K562 (cell line): ENCODE measurements at regions not wholly inside any gene's neighbourhood (a gene's known extent, or its start where the extent isn't known, plus 50 kb on each side); places are given as distances from the start of the nearest gene placed in this dataset.
"Not testable (repeated sequence)": the region's sequence is repeated elsewhere in the genome, so short reads cannot be mapped to it uniquely, and the experiment has no call there.

Source experiments
- BRD9 ChIP-seq: fragments of 450-650 bp; IDR thresholded peaks from 2 replicates; pipeline ENCODE4 v1.6.1; 2018; ENCODE audit warnings: low read depth; ENCODE audit not compliant: partially characterized antibody
- CREB1 ChIP-seq, 2 experiments: sonication (generic) in 1 of 2; formaldehyde crosslinking in 1 of 2; IDR thresholded peaks; 2 replicates each; pipeline versions ENCODE4 v1.6.1 to v1.8.0; 2012 to 2022; ENCODE audit warnings: inconsistent platforms in 1 of 2, mild to moderate bottlenecking in 1 of 2, missing genetic modification reagents in 1 of 2, moderate library complexity in 1 of 2
- ELF4 ChIP-seq: fragments of 450-650 bp; formaldehyde crosslinking; IDR thresholded peaks from 2 replicates; pipeline ENCODE4 v1.4.0; 2022; ENCODE audit warnings: missing genetic modification characterization
- FIP1L1 ChIP-seq: fragments of 200-400 bp; formaldehyde crosslinking; IDR thresholded peaks from 2 replicates; pipeline ENCODE4 v1.6.1; 2018; ENCODE audit warnings: mild to moderate bottlenecking, low read depth, low read length; ENCODE audit not compliant: poor library complexity, severe bottlenecking
- HDAC3 ChIP-seq: fragments of 450-650 bp; IDR thresholded peaks from 2 replicates; pipeline ENCODE4 v1.6.1; 2018; ENCODE audit warnings: borderline replicate concordance, mild to moderate bottlenecking, moderate library complexity; ENCODE audit not compliant: partially characterized antibody
- MYNN ChIP-seq, 2 experiments: sonication (generic); formaldehyde crosslinking in 1 of 2; IDR thresholded peaks; 2 replicates each; pipeline versions ENCODE4 v1.5.0 to v1.6.1; 2016 to 2020; ENCODE audit warnings: antibody characterized with exemption in 1 of 2, missing genetic modification reagents in 1 of 2
- NCOR1 ChIP-seq: fragments of 450-650 bp; IDR thresholded peaks from 2 replicates; pipeline ENCODE4 v1.6.1; 2016; ENCODE audit warnings: mild to moderate bottlenecking, moderate library complexity
- PML ChIP-seq: IDR thresholded peaks from 2 replicates; pipeline ENCODE4 v1.6.1; 2012; ENCODE audit warnings: low read length, inconsistent platforms
- POLR2AphosphoS5 ChIP-seq: IDR thresholded peaks from 2 replicates; pipeline ENCODE4 v1.6.1; 2011; ENCODE audit warnings: mild to moderate bottlenecking, low read depth, low read length, moderate library complexity; ENCODE audit not compliant: control insufficient read depth, insufficient read depth
- ZNF668 ChIP-seq: fragments of 250-450 bp; sonication (Bioruptor Pico); IDR thresholded peaks from 2 replicates; pipeline ENCODE4 v1.8.0; 2022; ENCODE audit warnings: mild to moderate bottlenecking, inconsistent platforms
- TF ChIP-seq, protein P1 (sequence below), 2 experiments: fragments of 450-650 bp; IDR thresholded peaks; 2 replicates each; pipeline ENCODE4 v1.6.1; 2018; ENCODE audit warnings: mild to moderate bottlenecking in 2 of 2, low read depth in 1 of 2; ENCODE audit not compliant: partially characterized antibody in 2 of 2
- TF ChIP-seq, protein P2 (sequence below): fragments of 250-450 bp; sonication (Bioruptor Pico); IDR thresholded peaks from 2 replicates; pipeline ENCODE4 v1.5.0; 2020; ENCODE audit warnings: mild to moderate bottlenecking
- TF ChIP-seq, protein P3 (sequence below): fragments of 450-650 bp; IDR thresholded peaks from 2 replicates; pipeline ENCODE4 v1.6.1; 2018; ENCODE audit not compliant: partially characterized antibody
- TF ChIP-seq, protein P4 (sequence below): fragments of 250-450 bp; sonication (Bioruptor Pico); IDR thresholded peaks from 2 replicates; pipeline ENCODE4 v1.5.0; 2022; ENCODE audit warnings: mild to moderate bottlenecking

DNA sequence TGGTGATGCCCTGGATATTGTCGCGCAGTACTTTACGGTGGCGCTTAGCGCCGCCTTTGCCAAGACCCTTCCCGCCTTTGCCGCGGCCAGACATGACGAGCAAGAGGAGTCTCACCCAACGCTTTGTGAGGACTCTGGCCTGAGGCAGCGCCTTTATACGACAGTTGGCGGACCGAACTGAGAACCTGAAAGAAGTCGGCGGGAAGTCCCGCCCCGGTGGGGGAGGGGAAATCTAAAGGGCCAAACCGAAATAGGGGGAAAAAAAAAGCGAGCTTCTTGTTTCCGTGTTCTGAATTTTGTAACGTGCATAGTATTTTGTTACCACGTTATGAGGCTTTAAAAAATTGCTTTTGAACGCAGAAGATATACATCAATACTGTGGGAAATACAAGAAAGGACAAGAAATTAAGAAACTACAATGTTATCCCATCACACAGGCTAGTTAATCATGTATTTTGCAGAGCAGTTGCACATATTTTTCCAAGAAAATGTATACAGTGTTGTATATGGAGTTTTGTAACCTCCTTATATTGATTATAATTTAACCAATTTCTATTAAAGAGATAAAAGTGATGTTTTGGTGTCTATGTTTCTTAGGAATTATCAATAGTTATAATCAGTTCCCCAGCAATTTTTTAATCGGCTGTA, 80.6 kb downstream of the OR2B2 start (continued):
- TF ChIP-seq, protein P1, sequence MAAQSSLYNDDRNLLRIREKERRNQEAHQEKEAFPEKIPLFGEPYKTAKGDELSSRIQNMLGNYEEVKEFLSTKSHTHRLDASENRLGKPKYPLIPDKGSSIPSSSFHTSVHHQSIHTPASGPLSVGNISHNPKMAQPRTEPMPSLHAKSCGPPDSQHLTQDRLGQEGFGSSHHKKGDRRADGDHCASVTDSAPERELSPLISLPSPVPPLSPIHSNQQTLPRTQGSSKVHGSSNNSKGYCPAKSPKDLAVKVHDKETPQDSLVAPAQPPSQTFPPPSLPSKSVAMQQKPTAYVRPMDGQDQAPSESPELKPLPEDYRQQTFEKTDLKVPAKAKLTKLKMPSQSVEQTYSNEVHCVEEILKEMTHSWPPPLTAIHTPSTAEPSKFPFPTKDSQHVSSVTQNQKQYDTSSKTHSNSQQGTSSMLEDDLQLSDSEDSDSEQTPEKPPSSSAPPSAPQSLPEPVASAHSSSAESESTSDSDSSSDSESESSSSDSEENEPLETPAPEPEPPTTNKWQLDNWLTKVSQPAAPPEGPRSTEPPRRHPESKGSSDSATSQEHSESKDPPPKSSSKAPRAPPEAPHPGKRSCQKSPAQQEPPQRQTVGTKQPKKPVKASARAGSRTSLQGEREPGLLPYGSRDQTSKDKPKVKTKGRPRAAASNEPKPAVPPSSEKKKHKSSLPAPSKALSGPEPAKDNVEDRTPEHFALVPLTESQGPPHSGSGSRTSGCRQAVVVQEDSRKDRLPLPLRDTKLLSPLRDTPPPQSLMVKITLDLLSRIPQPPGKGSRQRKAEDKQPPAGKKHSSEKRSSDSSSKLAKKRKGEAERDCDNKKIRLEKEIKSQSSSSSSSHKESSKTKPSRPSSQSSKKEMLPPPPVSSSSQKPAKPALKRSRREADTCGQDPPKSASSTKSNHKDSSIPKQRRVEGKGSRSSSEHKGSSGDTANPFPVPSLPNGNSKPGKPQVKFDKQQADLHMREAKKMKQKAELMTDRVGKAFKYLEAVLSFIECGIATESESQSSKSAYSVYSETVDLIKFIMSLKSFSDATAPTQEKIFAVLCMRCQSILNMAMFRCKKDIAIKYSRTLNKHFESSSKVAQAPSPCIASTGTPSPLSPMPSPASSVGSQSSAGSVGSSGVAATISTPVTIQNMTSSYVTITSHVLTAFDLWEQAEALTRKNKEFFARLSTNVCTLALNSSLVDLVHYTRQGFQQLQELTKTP (IDR thresholded peaks at IDR 0.05; ENCODE audit: low read depth in 1 of 2, partially characterized antibody in 2 of 2), result peak in 1 of 2 experiments; percentile 71
- TF ChIP-seq, protein P2, sequence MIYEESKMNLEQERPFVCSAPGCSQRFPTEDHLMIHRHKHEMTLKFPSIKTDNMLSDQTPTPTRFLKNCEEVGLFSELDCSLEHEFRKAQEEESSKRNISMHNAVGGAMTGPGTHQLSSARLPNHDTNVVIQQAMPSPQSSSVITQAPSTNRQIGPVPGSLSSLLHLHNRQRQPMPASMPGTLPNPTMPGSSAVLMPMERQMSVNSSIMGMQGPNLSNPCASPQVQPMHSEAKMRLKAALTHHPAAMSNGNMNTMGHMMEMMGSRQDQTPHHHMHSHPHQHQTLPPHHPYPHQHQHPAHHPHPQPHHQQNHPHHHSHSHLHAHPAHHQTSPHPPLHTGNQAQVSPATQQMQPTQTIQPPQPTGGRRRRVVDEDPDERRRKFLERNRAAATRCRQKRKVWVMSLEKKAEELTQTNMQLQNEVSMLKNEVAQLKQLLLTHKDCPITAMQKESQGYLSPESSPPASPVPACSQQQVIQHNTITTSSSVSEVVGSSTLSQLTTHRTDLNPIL, result 0 out of 2 replicates have a peak, but pooled peaks have one; percentile 37
- TF ChIP-seq MYNN (IDR thresholded peaks at IDR 0.05), result 0 out of 2 replicates have a peak, but pooled peaks have one; percentile 16
- TF ChIP-seq MYNN, CREB1 (CRISPR knock-in tag; IDR thresholded peaks at IDR 0.05): not testable (repeated sequence)
- peak; percentile 63 for TF ChIP-seq PML
- TF ChIP-seq ZNF668 (CRISPR knock-in tag), result peak; percentile 51; the same call in 1 of the 2 replicates
- peak; percentile 32 for TF ChIP-seq HDAC3
- peak; percentile 52; the same call in 1 of the 2 replicates for TF ChIP-seq NCOR1
- 0 out of 2 replicates have a peak, but pooled peaks have one; percentile 16 for TF ChIP-seq ELF4 (CRISPR knock-in tag)
- TF ChIP-seq, protein P3, sequence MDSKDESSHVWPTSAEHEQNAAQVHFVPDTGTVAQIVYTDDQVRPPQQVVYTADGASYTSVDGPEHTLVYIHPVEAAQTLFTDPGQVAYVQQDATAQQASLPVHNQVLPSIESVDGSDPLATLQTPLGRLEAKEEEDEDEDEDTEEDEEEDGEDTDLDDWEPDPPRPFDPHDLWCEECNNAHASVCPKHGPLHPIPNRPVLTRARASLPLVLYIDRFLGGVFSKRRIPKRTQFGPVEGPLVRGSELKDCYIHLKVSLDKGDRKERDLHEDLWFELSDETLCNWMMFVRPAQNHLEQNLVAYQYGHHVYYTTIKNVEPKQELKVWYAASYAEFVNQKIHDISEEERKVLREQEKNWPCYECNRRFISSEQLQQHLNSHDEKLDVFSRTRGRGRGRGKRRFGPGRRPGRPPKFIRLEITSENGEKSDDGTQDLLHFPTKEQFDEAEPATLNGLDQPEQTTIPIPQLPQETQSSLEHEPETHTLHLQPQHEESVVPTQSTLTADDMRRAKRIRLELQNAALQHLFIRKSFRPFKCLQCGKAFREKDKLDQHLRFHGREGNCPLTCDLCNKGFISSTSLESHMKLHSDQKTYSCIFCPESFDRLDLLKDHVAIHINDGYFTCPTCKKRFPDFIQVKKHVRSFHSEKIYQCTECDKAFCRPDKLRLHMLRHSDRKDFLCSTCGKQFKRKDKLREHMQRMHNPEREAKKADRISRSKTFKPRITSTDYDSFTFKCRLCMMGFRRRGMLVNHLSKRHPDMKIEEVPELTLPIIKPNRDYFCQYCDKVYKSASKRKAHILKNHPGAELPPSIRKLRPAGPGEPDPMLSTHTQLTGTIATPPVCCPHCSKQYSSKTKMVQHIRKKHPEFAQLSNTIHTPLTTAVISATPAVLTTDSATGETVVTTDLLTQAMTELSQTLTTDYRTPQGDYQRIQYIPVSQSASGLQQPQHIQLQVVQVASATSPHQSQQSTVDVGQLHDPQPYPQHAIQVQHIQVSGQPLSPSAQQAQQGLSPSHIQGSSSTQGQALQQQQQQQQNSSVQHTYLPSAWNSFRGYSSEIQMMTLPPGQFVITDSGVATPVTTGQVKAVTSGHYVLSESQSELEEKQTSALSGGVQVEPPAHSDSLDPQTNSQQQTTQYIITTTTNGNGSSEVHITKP, result peak; percentile 57
- peak; percentile 80 for TF ChIP-seq BRD9
- TF ChIP-seq POLR2AphosphoS5, result peak; percentile 36; the same call in 1 of the 2 replicates
- peak; percentile 36; the same call in 1 of the 2 replicates for TF ChIP-seq CREB1 (IDR thresholded peaks at IDR 0.05)
- TF ChIP-seq, protein P4, sequence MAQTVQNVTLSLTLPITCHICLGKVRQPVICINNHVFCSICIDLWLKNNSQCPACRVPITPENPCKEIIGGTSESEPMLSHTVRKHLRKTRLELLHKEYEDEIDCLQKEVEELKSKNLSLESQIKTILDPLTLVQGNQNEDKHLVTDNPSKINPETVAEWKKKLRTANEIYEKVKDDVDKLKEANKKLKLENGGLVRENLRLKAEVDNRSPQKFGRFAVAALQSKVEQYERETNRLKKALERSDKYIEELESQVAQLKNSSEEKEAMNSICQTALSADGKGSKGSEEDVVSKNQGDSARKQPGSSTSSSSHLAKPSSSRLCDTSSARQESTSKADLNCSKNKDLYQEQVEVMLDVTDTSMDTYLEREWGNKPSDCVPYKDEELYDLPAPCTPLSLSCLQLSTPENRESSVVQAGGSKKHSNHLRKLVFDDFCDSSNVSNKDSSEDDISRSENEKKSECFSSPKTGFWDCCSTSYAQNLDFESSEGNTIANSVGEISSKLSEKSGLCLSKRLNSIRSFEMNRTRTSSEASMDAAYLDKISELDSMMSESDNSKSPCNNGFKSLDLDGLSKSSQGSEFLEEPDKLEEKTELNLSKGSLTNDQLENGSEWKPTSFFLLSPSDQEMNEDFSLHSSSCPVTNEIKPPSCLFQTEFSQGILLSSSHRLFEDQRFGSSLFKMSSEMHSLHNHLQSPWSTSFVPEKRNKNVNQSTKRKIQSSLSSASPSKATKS, result 0 out of 2 replicates have a peak, but pooled peaks have one; percentile 36
- peak; percentile 59 for TF ChIP-seq FIP1L1
